ENCODE measurements at regions not wholly inside any gene's neighbourhood (a gene's known extent, or its start where the extent isn't known, plus 50 kb on each side); places are given as distances from the start of the nearest gene placed in this dataset.
A peak's percentile ranks its signal among the peaks of the same experiment; 100 is the strongest.

GRCh38 chr20:39893003-39893685, 795.9 kb downstream of the MAFB start:
- no peaks in the 10 kb centered on the region for H3K36me3 Mint-ChIP-seq
- intact Hi-C loops (cut with micrococcal nuclease) = no loop called here

GRCh38 chr20:39890697-39891096, 798.3 kb downstream of the MAFB start:
- Histone ChIP-seq H3K27ac (ENCODE audit: low read depth, low read length) (no peak overlapping the region), H3K9me3 (ENCODE audit: control insufficient read depth in 2 of 3, low read length in 3 of 3) (no peaks in the 10 kb centered on the region), H3K4me1 (ENCODE audit: control insufficient read depth in 2 of 2, insufficient read depth in 2 of 2, low read length in 2 of 2) (no peaks in the 10 kb centered on the region), H3K36me3 (ENCODE audit: control insufficient read depth in 2 of 3, insufficient read depth in 3 of 3, low read length in 3 of 3) (no peaks in the 10 kb centered on the region), H3K27me3 (ENCODE audit: control insufficient read depth in 2 of 2, insufficient read depth in 2 of 2, low read length in 2 of 2) (no peaks in the 10 kb centered on the region), H3K4me3 (ENCODE audit: low read length) (no peak overlapping the region)
- no peak overlapping the region for H3K27ac Mint-ChIP-seq
- no peaks in the 10 kb centered on the region for H3K36me3 Mint-ChIP-seq
- no peaks in the 10 kb centered on the region for H3K4me1 Mint-ChIP-seq
- no peak for ATAC-seq
- no peak for DNase-seq
- CTCF ChIA-PET = no interaction called here
- intact Hi-C loops (cut with micrococcal nuclease) = no loop called here
- H3K4me3 Mint-ChIP-seq = no peak overlapping the region
- POLR2A ChIA-PET = no interaction called here
- H3K27me3 Mint-ChIP-seq = peaks cover 0 to 22% (median 5%) of the 10 kb centered on the region in 5 donors
- H3K9me3 Mint-ChIP-seq = peaks cover 0 to 6% (median 0%) of the 10 kb centered on the region in 11 donors

More at GRCh38 chr20:39893003-39893685, 795.9 kb downstream of the MAFB start:
- CTCF ChIA-PET = no interaction called here
- Histone ChIP-seq H3K4me3 (ENCODE audit: low read length) (no peak overlapping the region), H3K4me1 (ENCODE audit: control insufficient read depth in 2 of 2, insufficient read depth in 2 of 2, low read length in 2 of 2) (no peaks in the 10 kb centered on the region), H3K27ac (ENCODE audit: low read depth, low read length) (no peak overlapping the region), H3K27me3 (ENCODE audit: control insufficient read depth in 2 of 2, insufficient read depth in 2 of 2, low read length in 2 of 2) (no peaks in the 10 kb centered on the region), H3K9me3 (ENCODE audit: control insufficient read depth in 2 of 3, low read length in 3 of 3) (no peaks in the 10 kb centered on the region), H3K36me3 (ENCODE audit: control insufficient read depth in 2 of 3, insufficient read depth in 3 of 3, low read length in 3 of 3) (no peaks in the 10 kb centered on the region)
- POLR2A ChIA-PET = no interaction called here
- no peak overlapping the region for H3K4me3 Mint-ChIP-seq
- ATAC-seq (no peak), DNase-seq (no peak)
- no peaks in the 10 kb centered on the region for H3K4me1 Mint-ChIP-seq
- H3K9me3 Mint-ChIP-seq = peaks cover 0 to 6% (median 3%) of the 10 kb centered on the region in 11 donors
- no peak overlapping the region for H3K27ac Mint-ChIP-seq
- peaks cover 0 to 12% (median 0%) of the 10 kb centered on the region in 5 donors for H3K27me3 Mint-ChIP-seq

GRCh38 chr20:39888310-39888709, 800.7 kb downstream of the MAFB start:
- Mint-ChIP-seq H3K4me3 (no peak overlapping the region), H3K27ac (no peak overlapping the region), H3K4me1 (no peaks in the 10 kb centered on the region), H3K27me3 (peaks cover 0 to 17% (median 7%) of the 10 kb centered on the region in 5 donors), H3K36me3 (no peaks in the 10 kb centered on the region), H3K9me3 (peaks cover 0 to 6% (median 0%) of the 10 kb centered on the region in 11 donors)
- DNase-seq = no peak
- H3K4me3 ChIP-seq (ENCODE audit: low read length) = no peak overlapping the region
- H3K9me3 ChIP-seq (ENCODE audit: control insufficient read depth in 2 of 3, low read length in 3 of 3) = no peaks in the 10 kb centered on the region
- no peaks in the 10 kb centered on the region for H3K4me1 ChIP-seq (ENCODE audit: control insufficient read depth in 2 of 2, insufficient read depth in 2 of 2, low read length in 2 of 2)
- no peak for ATAC-seq
- POLR2A ChIA-PET = no interaction called here
- CTCF ChIA-PET = no interaction called here
- H3K36me3 ChIP-seq (ENCODE audit: control insufficient read depth in 2 of 3, insufficient read depth in 3 of 3, low read length in 3 of 3) = no peaks in the 10 kb centered on the region
- no peak overlapping the region for H3K27ac ChIP-seq (ENCODE audit: low read depth, low read length)
- intact Hi-C loops (cut with micrococcal nuclease) = loop anchor here in 1 of 2 donors (5.0 kb wide), 1 partner anchor 1074 kb away; no protein-coding TSS in a partner anchor
- no peaks in the 10 kb centered on the region for H3K27me3 ChIP-seq (ENCODE audit: control insufficient read depth in 2 of 2, insufficient read depth in 2 of 2, low read length in 2 of 2)

- ATAC-seq (peak; percentile 32), DNase-seq (no peak)
- ChIA-PET CTCF (no interaction called here), POLR2A (no interaction called here)
- peaks cover 0 to 8% (median 2%) of the 10 kb centered on the region in 11 donors for H3K9me3 Mint-ChIP-seq
- intact Hi-C loops (cut with micrococcal nuclease) = loop anchor here in 1 of 2 donors (5.0 kb wide), 1 partner anchor 1076 kb away; no protein-coding TSS in a partner anchor
- no peak overlapping the region for H3K27ac ChIP-seq (ENCODE audit: low read depth, low read length)
- H3K27me3 Mint-ChIP-seq = peaks cover 0 to 17% (median 7%) of the 10 kb centered on the region in 5 donors
- no peak overlapping the region for H3K27ac Mint-ChIP-seq
- H3K4me3 Mint-ChIP-seq = no peak overlapping the region
- no peaks in the 10 kb centered on the region for H3K36me3 Mint-ChIP-seq
- H3K27me3 ChIP-seq (ENCODE audit: control insufficient read depth in 2 of 2, insufficient read depth in 2 of 2, low read length in 2 of 2) = no peaks in the 10 kb centered on the region
- H3K9me3 ChIP-seq (ENCODE audit: control insufficient read depth in 2 of 3, low read length in 3 of 3) = no peaks in the 10 kb centered on the region
- H3K36me3 ChIP-seq (ENCODE audit: control insufficient read depth in 2 of 3, insufficient read depth in 3 of 3, low read length in 3 of 3) = no peaks in the 10 kb centered on the region
- H3K4me1 ChIP-seq (ENCODE audit: control insufficient read depth in 2 of 2, insufficient read depth in 2 of 2, low read length in 2 of 2) = no peaks in the 10 kb centered on the region
- no peak overlapping the region for H3K4me3 ChIP-seq (ENCODE audit: low read length)
- H3K4me1 Mint-ChIP-seq = no peaks in the 10 kb centered on the region
Measured at GRCh38 chr20:39886650-39887190, 802.3 kb downstream of the MAFB start.

- ChIA-PET POLR2A (no interaction called here), CTCF (no interaction called here)
- Mint-ChIP-seq H3K9me3 (peaks cover 0 to 9% (median 2%) of the 10 kb centered on the region in 11 donors), H3K27me3 (peaks cover 0 to 17% (median 7%) of the 10 kb centered on the region in 5 donors), H3K36me3 (no peaks in the 10 kb centered on the region), H3K4me3 (no peak overlapping the region), H3K4me1 (no peaks in the 10 kb centered on the region), H3K27ac (no peak overlapping the region)
- intact Hi-C loops (cut with micrococcal nuclease) = loop anchor here in 1 of 2 donors (5.0 kb wide), 1 partner anchor 1076 kb away; no protein-coding TSS in a partner anchor
- Histone ChIP-seq H3K9me3 (ENCODE audit: control insufficient read depth in 2 of 3, low read length in 3 of 3) (no peaks in the 10 kb centered on the region), H3K4me1 (ENCODE audit: control insufficient read depth in 2 of 2, insufficient read depth in 2 of 2, low read length in 2 of 2) (no peaks in the 10 kb centered on the region), H3K27ac (ENCODE audit: low read depth, low read length) (no peak overlapping the region), H3K27me3 (ENCODE audit: control insufficient read depth in 2 of 2, insufficient read depth in 2 of 2, low read length in 2 of 2) (no peaks in the 10 kb centered on the region), H3K4me3 (ENCODE audit: low read length) (no peak overlapping the region), H3K36me3 (ENCODE audit: control insufficient read depth in 2 of 3, insufficient read depth in 3 of 3, low read length in 3 of 3) (no peaks in the 10 kb centered on the region)
- DNase-seq (no peak), ATAC-seq (no peak)
Measured at GRCh38 chr20:39885975-39886649, 802.9 kb downstream of the MAFB start.

- no peak for ATAC-seq
Measured at GRCh38 chr20:39882806-39883205, 806.2 kb downstream of the MAFB start.

More at GRCh38 chr20:39882806-39883205, 806.2 kb downstream of the MAFB start:
- Histone ChIP-seq H3K9me3 (ENCODE audit: control insufficient read depth in 2 of 3, low read length in 3 of 3) (no peaks in the 10 kb centered on the region), H3K27me3 (ENCODE audit: control insufficient read depth in 2 of 2, insufficient read depth in 2 of 2, low read length in 2 of 2) (no peaks in the 10 kb centered on the region), H3K4me3 (ENCODE audit: low read length) (no peak overlapping the region), H3K27ac (ENCODE audit: low read depth, low read length) (no peak overlapping the region), H3K36me3 (ENCODE audit: control insufficient read depth in 2 of 3, insufficient read depth in 3 of 3, low read length in 3 of 3) (no peaks in the 10 kb centered on the region), H3K4me1 (ENCODE audit: control insufficient read depth in 2 of 2, insufficient read depth in 2 of 2, low read length in 2 of 2) (no peaks in the 10 kb centered on the region)
- H3K36me3 Mint-ChIP-seq = no peaks in the 10 kb centered on the region
- no peak overlapping the region for H3K27ac Mint-ChIP-seq
- intact Hi-C loops (cut with micrococcal nuclease) = no loop called here
- no peak for DNase-seq
- CTCF ChIA-PET = no interaction called here
- peaks cover 0 to 2% (median 0%) of the 10 kb centered on the region in 7 donors for H3K4me1 Mint-ChIP-seq
- POLR2A ChIA-PET = no interaction called here
- peaks cover 0 to 14% (median 4%) of the 10 kb centered on the region in 11 donors for H3K9me3 Mint-ChIP-seq
- H3K4me3 Mint-ChIP-seq = no peak overlapping the region
- peaks cover 0 to 22% (median 8%) of the 10 kb centered on the region in 5 donors for H3K27me3 Mint-ChIP-seq

Data from naive thymus-derived CD4-positive, alpha-beta T cell (primary cell).